ENCODE measurements at regions not wholly inside any gene's neighbourhood (a gene's known extent, or its start where the extent isn't known, plus 50 kb on each side); places are given as distances from the start of the nearest gene placed in this dataset.
"Not testable (repeated sequence)": the region's sequence is repeated elsewhere in the genome, so short reads cannot be mapped to it uniquely, and the experiment has no call there.

DNA sequence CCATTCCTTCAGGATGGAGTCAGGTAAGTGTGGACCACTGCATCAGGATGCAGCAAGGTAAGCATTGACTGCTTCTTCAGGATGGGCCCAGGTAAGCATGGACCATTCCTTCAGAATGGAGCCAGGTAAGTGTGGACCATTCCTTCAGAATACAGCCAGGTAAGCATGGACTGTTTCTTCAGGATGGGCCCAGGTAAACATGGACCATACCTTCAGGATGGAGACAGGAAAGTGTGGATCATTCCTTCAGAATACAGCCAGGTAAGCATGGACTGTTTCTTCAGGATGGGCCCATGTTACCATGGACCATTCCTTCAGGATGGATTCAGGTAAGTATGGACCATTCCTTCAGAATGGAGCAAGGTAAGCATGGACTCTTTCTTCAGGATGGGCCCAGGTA, 89.4 kb upstream of the SPACA7 start:
- not testable (repeated sequence) for TF ChIP-seq CTCF (IDR thresholded peaks at IDR 0.05; ENCODE audit: insufficient read depth, low read depth, low read length); EZH2 (IDR thresholded peaks at IDR 0.05; ENCODE audit: insufficient read depth, low read length)

Measured in astrocyte (in vitro differentiated cells and primary cell).